ENCODE measurements at regions not wholly inside any gene's neighbourhood (a gene's known extent, or its start where the extent isn't known, plus 50 kb on each side); places are given as distances from the start of the nearest gene placed in this dataset.

DNA sequence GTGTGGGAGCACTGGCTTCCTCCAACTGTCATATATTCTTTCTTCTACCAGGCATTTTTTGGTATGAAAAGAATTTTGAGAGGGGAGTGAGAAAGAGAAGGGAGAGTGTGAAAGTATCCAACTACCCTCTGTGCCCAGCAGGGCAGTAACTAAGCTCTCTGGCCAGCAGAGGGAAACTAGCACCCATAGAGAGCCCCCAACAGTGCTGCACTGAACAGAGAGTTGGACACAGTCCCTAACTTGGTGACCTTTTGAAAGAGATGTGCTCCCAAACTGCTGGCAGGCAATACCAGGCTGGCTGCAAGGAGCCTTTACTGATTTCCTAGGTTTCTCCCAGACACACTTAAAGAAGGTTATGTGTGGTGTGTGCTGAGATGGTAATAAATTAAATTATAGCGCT, 118.8 kb upstream of the PBX1 start:
- peak; percentile 27 for DNase-seq (ENCODE audit: low spot score)

DNA sequence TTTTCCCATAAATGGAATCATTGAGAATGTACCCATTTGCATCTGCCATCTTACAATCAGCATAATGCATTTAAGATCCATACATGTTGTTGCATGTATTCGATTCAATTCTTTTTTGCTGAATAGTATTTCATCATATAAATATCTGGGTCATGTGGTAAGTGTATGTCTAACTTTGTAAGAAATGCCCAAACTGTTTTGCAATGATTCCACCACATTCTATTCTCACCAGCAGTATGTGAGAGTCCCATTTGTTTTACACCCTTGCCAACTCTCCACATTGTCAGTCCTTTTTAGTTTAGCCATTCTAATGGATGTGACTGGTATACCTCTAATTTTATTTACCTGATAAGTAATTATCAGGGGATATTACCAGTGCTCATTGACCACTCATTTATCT, 115.8 kb upstream of the PBX1 start:
- DNase-seq (ENCODE audit: low spot score), result no peak

DNA sequence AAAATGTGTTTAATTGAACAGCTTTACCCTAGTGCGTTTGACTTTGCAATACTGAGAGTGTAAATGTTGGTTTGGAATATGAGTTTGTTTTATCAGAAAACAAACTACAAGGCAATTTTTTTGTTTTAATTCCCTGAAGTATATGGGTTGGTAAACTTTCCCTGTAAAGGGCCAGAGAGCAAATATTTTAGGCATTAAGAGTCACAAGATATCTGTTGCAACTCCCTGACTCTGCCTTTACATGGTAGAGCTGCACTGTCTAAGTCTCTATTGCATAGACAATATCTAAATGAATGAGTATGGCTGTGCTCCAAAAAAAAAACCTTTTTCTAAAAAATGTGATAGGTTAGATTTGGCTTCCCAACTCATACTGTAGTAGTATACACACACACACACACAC, 115.1 kb upstream of the PBX1 start:
- DNase-seq (ENCODE audit: low spot score), result no peak

DNA sequence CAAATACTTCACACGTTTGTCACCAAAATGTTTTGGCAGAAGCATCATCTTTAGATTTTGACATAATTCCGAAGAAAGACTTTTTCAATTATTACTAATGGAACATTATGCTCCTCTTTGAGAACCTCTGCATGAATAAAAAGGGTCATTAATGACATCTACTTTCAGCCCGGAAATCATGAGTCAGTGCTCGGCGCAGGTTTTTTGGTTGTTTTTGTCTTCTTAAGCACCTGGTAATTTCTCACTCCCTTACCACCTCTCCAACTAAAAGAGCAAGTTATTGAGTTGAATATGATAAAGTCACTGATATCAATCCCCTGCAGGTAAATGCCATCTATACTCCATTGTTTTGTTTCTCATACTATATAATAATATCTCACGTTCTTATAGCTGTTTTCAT, 113.0 kb upstream of the PBX1 start:
- no peak for DNase-seq (ENCODE audit: low spot score)

DNA sequence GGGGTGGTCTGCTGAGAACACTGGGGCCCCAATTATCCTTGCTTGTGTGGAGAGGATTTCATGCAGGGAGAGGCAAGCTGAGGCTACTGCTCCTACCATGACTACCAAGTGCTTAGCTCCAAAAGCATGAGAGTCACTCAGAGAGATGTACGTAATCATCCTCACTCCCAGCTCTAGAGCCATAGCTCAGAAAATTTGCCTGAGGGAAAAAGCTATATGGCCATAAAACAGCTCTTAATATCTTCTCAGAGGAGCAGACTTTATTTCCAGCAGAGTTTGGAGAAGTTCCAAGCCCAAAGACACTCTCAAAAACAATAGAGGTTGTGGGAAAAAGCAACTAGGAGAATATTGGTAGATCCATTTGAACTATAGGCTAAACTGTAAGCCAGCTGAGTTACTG, 106.4 kb upstream of the PBX1 start:
- no peak for DNase-seq (ENCODE audit: low spot score)

DNA sequence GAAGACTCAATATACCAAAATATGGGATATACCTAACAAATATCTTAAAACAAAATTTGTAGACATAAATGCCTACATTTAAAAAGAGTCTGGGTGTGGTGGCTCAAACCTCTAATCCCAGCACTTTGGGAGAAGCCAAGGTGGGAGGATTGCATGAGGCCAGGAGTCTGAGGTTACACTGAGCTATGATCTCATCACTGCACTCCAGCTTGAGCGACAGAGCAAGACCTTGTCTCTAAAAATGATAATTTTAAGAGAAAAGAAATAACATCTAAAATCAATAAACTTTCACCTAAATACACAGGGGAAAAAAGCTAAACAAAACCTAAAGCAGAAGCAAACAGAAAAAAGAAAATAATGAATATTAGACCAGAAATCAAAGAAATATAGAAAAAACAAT, 102.7 kb upstream of the PBX1 start:
- no peak for DNase-seq (ENCODE audit: low spot score)

DNA sequence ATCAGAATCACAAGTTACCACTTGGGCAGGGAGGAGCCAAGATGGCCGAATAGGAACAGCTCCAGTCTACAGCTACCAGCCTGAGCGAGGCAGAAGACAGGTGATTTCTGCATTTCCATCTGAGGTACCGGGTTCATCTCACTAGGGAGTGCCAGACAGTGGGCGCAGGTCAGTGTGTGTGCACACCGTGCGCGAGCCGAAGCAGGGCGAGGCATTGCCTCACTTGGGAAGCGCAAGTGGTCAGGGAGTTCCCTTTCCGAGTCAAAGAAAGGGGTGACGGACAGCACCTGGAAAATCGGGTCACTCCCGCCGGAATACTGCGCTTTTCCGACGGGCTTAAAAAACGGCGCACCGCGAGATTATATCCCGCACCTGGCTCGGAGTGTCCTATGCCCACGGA, 99.8 kb upstream of the PBX1 start:
- DNase-seq (ENCODE audit: low spot score), result peak; percentile 6

DNA sequence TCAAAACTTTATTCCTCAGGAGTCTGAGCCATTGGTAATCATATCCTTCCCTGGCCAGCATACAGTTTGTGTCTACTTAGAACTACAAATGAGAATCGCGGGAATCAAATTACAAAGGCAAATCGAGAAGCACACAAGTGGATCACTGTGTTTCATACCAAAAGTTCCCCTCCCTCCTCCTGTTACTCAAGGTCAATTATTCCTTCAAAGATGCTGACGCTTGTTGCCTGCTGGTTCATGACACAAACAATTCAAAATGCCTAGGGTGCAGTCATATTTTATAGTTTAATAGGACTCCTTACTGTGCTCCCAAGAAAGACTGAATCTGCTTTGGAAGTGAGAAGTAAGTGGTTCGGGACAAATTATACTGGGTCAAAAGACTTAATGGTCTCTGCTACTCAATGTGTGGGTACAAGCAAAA, 93.0 kb upstream of the PBX1 start:
- no peak for DNase-seq (ENCODE audit: low spot score)

DNA sequence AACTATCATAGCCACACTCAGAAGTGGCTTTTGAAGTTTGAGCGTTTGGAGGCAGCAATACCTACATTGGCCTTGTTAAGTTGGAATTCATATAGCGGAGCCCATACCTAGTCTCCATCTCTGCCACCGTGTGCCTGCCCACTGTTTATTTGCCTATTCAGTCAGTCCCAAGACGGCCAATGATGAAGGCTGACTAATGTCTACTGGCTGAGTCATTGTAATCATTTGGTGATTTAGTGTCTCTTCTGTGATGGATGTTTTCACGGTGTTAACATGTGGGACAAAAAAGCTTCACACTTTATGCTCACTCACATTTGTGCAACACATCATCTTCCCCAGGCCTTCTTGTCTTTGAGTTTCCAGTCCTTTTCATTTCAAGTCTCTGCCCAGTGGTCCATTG, 92.6 kb upstream of the PBX1 start:
- no peak for DNase-seq (ENCODE audit: low spot score)

DNA sequence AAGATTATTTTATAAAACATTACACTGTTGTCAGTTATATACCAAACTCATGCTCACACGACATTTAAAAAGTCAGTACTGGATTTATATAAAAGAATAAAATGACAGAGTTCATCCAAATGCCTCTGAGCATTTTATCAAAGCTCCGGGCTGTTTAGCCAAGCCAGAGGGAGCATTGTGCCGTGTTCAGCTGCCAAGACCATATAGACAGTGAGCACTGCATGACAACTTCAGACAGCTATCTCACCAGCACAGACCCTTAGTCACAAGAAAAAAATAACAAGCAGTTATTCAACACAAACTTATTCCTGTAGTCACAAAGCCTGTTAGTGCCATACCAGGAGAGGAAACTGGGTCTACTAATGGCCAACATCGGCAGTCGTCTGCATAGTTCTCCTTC, 88.0 kb upstream of the PBX1 start:
- DNase-seq (ENCODE audit: low spot score), result no peak

DNA sequence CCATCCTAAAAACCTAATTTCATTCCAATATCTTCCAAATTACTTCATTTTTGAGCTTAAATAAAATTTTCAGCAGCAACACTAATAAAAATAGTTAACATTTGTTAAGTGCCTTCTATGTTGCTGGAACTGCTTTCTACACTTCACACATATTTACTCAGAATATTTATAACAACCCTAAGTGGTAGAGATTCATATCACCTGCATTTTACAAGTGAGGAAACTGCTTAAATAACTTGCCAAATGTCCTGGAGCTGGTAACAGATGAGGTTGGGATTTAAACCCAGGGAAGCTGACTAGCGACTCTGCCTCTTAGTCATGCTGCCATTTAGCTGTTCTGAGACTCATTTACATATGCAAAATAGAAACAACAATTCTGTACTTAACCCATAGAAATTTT, 86.1 kb upstream of the PBX1 start:
- no peak for DNase-seq (ENCODE audit: low spot score)

DNA sequence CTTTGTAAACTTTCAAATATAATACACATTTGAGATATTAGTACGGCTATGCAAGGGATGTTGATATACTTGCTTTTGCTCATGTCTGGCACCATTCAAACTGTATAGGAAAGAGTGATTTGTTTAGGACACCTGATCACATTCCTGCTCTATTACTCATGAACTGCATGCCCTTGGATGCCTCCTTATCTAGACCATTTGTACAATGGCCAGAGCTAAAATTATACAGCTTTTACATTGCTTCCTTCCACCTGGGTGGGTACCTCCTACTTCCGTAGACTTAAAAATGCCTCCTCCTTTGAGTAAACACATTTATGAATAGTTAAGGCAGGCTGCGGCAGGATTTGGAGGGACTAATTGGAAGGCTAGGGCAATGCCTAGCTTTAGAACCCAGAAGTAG, 85.4 kb upstream of the PBX1 start:
- DNase-seq (ENCODE audit: low spot score), result peak; percentile 7

DNA sequence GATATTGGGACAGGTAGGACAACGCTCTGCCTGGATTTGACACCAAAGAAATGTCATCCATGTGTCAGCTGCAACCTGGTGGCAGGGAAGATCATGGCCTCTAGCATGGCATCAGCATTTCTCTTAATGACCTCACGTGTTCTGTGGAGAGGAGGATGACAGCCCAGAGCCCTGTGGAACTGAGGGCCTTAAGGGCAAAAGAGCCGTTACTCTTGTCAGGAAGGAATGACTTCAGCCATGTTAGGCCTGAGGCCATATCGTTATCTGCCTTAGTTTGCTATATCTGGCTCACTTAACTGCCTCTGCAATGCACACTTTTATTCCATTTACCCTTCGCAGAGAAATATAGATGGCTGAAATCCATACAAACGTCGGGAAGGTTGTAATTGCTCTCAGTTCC, 83.2 kb upstream of the PBX1 start:
- DNase-seq (ENCODE audit: low spot score), result no peak

DNA sequence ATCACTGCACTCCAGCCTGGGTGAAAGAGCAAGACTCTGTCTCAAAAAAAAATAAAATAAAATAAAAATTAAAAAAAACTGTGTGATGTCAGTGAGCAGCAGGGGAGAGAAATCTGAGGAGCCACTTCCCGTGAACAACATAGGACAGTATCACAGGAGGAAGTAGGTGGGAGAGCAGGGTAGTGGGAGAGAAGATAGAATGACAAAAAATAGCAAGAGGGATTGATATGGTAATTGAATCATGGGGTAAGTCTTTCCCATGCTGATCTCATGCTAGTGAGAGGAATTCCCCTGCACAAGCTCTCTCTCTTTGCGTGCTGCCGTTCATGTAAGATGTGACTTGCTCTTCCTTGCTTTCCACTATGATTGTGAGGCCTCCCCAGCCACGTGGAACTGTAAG, 81.6 kb upstream of the PBX1 start:
- no peak for DNase-seq (ENCODE audit: low spot score)

DNA sequence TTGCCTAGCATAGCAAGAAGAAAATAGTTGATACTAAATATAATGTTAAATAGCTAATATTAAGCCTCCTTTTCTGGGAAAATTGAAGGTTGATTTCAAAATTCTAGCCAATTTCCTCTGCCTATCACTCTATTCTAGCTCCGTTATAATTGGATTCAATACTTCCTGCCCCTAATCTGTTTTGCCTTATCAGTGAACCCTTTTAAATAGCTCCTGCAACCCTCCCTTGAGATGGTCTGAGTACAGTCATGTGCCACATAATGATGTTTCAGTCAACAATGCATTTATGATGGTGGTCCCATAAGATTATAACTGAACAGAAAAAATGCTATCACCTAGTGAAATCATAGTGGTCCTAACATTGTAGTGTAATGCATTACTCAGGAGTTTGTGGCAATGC, 79.7 kb upstream of the PBX1 start:
- no peak for DNase-seq (ENCODE audit: low spot score)

DNA sequence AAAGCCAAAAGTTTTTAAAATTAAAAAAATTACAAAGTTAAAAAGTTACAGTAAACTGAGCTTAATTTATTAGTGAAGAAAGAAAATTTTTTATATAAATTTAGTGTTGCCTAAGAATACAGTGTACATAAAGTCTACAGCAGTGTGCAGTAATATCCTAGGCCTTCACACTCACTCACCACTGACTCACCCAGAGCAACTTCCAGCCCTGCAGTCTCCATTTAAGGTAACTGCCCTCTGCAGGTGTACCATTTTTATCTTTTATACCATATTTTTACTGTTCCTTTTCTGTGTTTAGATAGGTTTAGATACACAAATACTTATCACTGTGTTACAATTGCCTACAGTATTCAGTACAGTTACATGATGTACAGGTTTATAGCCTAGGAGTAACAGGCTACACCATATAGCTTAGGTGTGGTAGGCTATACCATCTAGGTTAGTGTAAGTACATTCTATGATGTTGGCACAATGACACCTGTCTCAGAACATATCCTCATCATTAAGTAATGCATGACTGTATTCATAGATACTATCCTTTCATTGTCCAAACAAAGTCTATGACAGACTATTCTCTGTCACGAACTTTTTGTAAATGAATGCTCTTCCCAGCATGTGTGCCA, 78.6 kb upstream of the PBX1 start:
- DNase-seq (ENCODE audit: low spot score), result no peak

DNA sequence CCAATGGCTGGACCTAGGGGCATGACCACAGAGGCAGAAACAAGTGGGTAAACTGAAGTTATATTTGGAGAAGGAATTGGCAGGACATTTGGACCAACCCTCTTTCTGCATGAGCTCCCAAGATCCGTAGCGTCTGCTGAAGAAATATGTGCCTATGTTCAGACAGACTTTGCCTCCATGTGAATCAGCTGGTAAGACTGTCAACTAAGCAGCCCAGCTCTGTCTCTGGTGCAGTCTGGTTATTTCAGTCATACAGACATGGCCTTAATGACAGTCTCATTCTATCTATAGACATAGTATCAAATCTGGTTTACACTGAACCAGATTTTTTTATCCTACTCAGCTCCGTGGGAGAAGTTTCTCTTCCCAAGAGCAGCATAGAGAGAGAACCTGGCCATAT, 63.1 kb upstream of the PBX1 start:
- no peak for DNase-seq (ENCODE audit: low spot score)

DNA sequence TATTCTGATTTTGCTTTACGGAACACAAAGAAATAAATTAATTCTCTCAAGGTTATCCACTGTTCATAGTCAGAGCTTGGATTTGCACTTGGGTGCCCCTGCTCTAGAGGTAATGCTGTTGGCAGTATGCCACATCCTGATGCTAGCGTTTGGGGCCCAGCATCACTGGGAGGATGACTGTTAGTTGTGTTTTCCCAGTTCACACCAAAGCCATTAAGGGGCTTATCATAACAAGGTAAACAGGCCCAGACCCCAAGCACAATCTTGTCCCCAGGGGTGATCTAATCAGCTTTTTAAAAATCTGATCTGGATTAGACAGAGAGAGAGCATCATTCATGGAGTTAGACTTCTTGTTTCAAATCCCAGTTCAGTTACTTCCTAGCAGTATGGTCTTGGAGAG, 60.2 kb upstream of the PBX1 start:
- no peak for DNase-seq (ENCODE audit: low spot score)

DNA sequence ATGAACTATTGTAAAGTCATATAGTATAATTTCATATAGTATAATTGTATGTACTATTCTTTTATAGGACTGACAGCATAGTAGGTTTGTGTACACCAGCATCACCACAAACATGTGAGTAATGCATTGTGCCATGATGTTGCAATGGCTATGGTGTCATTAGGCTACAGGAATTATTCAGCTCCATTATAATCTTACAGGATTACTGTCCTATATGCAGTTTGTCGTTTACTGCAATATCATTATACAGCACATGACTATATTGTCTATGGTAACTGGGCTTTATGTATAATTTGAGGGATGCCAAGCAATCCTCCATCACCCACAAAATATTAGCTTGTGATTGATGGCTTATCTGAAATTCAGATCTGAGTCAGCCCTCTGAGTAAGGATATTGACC, 54.2 kb upstream of the PBX1 start:
- DNase-seq (ENCODE audit: low spot score), result no peak

All from SW480 (cell line).